ENCODE measurements at regions not wholly inside any gene's neighbourhood (a gene's known extent, or its start where the extent isn't known, plus 50 kb on each side); places are given as distances from the start of the nearest gene placed in this dataset.
"Not testable (repeated sequence)": the region's sequence is repeated elsewhere in the genome, so short reads cannot be mapped to it uniquely, and the experiment has no call there.

DNA sequence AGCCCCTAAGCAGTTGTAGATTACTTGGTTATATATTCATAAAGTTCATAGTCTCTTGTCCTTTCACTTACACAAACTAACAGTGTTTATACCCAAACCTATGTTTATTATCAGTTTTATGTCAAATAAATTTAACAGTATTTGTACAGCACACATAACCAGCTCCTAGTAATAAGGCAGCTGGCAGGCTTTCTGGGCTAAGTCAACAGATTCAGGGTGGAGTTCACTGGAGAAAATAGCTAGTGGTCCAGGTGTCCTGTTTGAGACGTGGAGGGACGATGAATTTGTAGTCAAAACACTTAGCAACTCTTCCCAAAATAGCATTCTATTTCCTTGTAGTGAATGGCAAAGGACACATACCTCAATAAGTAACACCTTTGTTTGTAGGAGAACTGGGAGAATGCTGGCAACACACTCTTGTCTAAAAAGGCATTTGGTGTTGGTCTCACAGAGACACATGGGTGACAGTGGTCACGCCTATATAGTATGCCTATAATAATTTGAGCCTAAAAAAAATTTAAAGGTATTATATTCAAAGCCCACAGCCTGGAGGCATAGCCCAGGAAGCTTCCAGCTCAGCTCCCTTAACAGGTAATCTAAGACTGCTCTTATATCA, 156.4 kb upstream of the CARMIL1 start:
- H3K4me1 Mint-ChIP-seq (ENCODE audit: low read depth), result peaks cover 43% of the 10 kb centered on the region
- H3K36me3 Mint-ChIP-seq (ENCODE audit: low read depth), result peaks cover 82% of the 10 kb centered on the region
- DNase-seq, result no peak
- H3K4me3 Mint-ChIP-seq, result no peak overlapping the region
- H3K27ac Mint-ChIP-seq, result peak overlapping the region; percentile 18
- H3K9me3 Mint-ChIP-seq, result peaks cover 1% of the 10 kb centered on the region
- H3K27me3 Mint-ChIP-seq, result no peaks in the 10 kb centered on the region

DNA sequence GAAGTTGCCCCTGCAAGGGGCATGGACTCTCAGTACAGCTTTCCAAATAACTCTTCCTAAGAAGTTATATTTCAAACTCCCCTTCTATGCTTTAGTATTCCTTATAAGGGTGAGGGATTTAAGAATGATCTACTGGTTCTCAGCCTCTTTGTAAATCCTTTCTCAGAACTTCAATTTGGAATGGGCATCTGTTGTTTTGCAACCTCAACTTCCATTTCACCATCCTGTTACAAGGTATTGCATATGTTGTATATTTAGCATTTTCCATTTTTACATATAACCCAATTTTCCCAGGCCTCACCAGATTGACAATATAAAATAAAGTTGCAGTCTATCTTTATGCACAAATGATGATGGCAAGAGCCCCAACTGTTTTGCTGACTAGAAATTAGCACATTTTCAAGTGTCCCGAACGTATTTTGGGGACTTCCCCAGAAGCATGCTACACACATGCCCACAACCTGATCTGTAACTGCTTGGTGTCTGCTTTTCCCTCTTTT, 154.9 kb upstream of the CARMIL1 start:
- Mint-ChIP-seq H3K4me3 (no peak overlapping the region), H3K9me3 (no peaks in the 10 kb centered on the region), H3K4me1 (ENCODE audit: low read depth) (peaks cover 39% of the 10 kb centered on the region), H3K27ac (no peak overlapping the region), H3K27me3 (no peaks in the 10 kb centered on the region), H3K36me3 (ENCODE audit: low read depth) (peaks cover 82% of the 10 kb centered on the region)
- no peak for DNase-seq

DNA sequence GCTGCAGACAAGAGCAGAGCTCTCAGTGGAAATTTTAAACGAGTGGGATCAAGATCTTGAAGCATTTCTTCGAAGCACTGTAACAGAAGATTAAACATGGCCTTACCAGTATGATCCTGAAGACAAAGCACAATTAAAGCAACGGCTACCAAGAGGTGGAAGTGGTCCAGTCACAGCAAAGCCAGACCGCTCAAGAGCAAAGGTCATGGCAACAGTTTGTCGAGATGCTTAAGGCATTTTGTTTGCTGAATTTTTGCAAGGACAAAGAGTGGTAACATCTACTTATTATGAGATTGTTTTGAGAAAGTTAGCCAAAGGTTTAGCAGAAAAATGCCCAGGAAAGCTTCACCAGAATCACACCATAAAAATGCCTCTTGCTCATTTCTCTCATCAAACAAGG, 153.4 kb upstream of the CARMIL1 start:
- H3K4me3 Mint-ChIP-seq, result no peak overlapping the region
- H3K27ac Mint-ChIP-seq, result no peak overlapping the region
- DNase-seq, result no peak
- no peaks in the 10 kb centered on the region for H3K27me3 Mint-ChIP-seq
- peaks cover 39% of the 10 kb centered on the region for H3K4me1 Mint-ChIP-seq (ENCODE audit: low read depth)
- H3K9me3 Mint-ChIP-seq, result no peaks in the 10 kb centered on the region
- peaks cover 85% of the 10 kb centered on the region for H3K36me3 Mint-ChIP-seq (ENCODE audit: low read depth)

DNA sequence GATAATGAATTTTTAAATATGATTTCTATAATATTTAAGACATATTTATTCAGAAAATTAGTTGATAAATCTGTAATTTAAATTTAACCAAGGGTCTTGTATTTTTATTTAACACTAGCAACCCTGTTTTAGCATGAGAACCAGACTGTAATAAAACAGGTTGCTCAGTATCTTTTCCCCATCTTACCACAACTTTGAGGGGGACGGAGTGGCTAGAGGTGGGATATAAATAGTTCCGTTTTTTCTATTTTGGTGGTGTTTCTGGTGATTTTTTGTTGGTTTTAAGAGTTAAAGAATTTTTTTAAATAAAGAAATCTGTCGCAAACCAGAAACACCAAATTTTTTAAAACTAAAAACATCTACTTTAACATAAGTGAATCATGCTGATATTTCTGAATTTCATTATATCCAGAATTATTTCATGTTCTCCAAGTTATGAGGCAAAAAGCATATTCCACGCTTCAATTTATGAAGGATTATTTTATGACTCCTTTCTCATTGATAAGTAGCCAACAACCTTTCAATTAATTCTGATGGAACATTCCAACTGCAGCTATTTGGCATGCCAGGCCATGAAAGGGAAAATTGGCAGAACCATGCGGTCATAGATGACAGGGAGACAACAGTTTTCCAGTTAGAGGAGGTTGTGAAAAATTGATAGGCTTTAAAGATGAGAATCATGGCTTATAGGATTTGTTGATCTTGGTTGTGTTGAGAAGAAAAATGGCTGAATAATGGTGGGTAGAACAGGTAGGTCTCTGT, 151.9 kb upstream of the CARMIL1 start:
- H3K4me3 Mint-ChIP-seq, result no peak overlapping the region
- no peak overlapping the region for H3K27ac Mint-ChIP-seq
- H3K36me3 Mint-ChIP-seq (ENCODE audit: low read depth), result peaks cover 82% of the 10 kb centered on the region
- peaks cover 45% of the 10 kb centered on the region for H3K4me1 Mint-ChIP-seq (ENCODE audit: low read depth)
- DNase-seq, result no peak
- H3K27me3 Mint-ChIP-seq, result no peaks in the 10 kb centered on the region
- no peaks in the 10 kb centered on the region for H3K9me3 Mint-ChIP-seq

DNA sequence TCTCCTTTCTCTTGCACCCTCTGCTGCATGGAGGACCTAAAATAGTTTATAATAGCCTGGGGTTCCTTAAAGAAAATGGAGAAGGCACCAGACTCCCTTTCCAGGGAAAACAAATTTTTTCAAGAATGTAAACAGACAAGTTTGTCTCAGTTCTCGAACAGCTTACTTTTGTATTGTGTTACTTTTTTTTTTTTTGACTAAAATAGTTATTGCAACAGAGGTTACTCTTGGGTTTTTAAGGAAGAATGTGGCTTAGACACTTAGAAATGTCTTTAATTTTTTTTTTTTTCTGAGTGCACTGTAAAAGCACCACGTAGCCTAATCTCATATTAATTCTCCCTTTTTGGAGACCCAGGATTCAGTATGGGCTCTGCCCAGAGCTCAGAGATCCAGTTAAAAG, 148.7 kb upstream of the CARMIL1 start:
- H3K27me3 Mint-ChIP-seq, result no peaks in the 10 kb centered on the region
- peaks cover 87% of the 10 kb centered on the region for H3K36me3 Mint-ChIP-seq (ENCODE audit: low read depth)
- H3K4me1 Mint-ChIP-seq (ENCODE audit: low read depth), result peaks cover 58% of the 10 kb centered on the region
- no peak for DNase-seq
- H3K9me3 Mint-ChIP-seq, result peaks cover 10% of the 10 kb centered on the region
- no peak overlapping the region for H3K27ac Mint-ChIP-seq
- no peak overlapping the region for H3K4me3 Mint-ChIP-seq

DNA sequence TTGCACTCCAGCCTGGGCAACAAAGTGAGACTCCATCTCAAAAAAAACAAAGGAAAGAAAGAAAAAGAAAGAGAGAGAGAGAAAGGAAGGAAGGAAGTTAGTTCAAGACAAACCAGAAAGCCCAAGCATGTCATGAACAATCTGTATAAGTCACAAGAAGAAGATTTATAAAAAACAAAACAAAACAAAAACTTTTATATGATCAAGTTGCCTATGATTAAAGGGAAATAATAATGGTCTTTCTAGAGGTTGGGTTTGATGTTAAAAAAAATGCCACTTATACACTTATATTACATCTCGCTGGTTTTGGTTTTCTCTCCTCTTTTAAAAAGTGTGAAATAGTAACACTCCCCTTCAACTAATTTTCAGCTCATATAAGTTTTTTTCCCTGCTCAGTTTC, 146.2 kb upstream of the CARMIL1 start:
- Mint-ChIP-seq H3K36me3 (ENCODE audit: low read depth) (peaks cover 95% of the 10 kb centered on the region), H3K27me3 (no peaks in the 10 kb centered on the region), H3K4me1 (ENCODE audit: low read depth) (peaks cover 59% of the 10 kb centered on the region), H3K27ac (peak overlapping the region; percentile 67), H3K9me3 (peaks cover 10% of the 10 kb centered on the region), H3K4me3 (peak overlapping the region; percentile 43)
- no peak for DNase-seq

DNA sequence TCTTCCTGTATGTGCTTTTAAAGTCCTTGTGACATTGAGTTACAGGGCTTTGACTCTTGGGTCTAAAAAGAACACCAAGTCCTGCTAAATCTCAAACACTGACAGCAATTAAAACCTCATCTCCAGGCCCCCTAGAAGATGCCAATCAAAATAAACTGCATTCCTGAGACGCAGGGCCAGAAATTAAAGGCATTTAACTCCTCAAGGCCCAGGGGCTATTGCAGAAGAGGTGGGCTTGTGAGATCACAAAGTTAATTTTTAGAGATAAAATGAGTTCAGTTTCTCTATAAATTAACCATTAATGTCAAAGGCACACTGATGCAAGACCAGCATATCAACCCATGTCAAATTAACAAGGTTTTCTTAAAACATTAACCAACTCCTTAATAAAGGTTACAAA, 145.6 kb upstream of the CARMIL1 start:
- H3K27me3 Mint-ChIP-seq, result no peaks in the 10 kb centered on the region
- H3K36me3 Mint-ChIP-seq (ENCODE audit: low read depth), result peaks cover 89% of the 10 kb centered on the region
- H3K4me1 Mint-ChIP-seq (ENCODE audit: low read depth), result peaks cover 62% of the 10 kb centered on the region
- H3K4me3 Mint-ChIP-seq, result peak overlapping the region; percentile 43
- DNase-seq, result no peak
- H3K9me3 Mint-ChIP-seq, result peaks cover 10% of the 10 kb centered on the region
- H3K27ac Mint-ChIP-seq, result no peak overlapping the region

DNA sequence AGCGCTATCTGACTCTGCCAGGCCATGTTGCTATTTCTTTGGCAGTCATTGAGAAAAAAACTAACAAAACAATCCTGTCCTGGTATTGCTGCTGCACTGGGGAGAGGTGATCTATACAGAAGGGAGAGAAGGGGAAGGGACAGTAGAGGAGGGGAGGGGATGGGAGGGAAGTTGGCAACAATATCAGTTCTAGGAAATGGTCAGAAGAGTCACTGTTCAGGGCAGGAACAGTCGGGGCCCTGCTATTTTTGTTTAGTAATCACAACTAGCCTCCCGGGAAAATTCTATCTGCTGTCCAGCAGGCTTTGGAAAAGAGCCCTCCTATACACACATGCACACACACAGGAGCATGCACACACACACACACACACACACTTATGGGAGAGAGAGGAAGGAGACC, 142.3 kb upstream of the CARMIL1 start:
- Mint-ChIP-seq H3K27me3 (no peaks in the 10 kb centered on the region), H3K27ac (peak overlapping the region; percentile 100), H3K9me3 (peaks cover 10% of the 10 kb centered on the region), H3K4me3 (peak overlapping the region; percentile 91), H3K36me3 (ENCODE audit: low read depth) (peaks cover 62% of the 10 kb centered on the region), H3K4me1 (ENCODE audit: low read depth) (peaks cover 54% of the 10 kb centered on the region)
- DNase-seq, result peak; percentile 41

DNA sequence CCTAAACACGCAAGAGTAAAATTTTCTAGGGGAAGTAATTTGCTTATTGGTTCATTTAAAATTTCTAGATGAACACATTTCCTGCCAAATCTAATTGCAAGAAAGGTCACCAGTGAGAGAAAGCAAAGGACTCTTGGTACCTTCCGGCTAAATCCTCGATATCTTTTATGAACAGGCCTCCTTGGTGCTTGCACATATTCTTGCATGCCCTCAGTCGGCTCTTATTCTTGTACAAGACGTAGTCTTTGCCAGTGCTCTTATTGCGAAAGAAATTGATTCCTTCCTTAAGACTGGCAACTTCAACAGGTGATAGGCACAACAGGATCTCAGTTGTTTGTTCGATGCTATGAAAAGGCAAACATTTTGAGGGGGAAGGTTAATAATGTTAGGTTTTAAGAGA, 141.7 kb upstream of the CARMIL1 start:
- DNase-seq, result no peak
- peaks cover 10% of the 10 kb centered on the region for H3K9me3 Mint-ChIP-seq
- H3K36me3 Mint-ChIP-seq (ENCODE audit: low read depth), result peaks cover 57% of the 10 kb centered on the region
- peaks cover 49% of the 10 kb centered on the region for H3K4me1 Mint-ChIP-seq (ENCODE audit: low read depth)
- peak overlapping the region; percentile 100 for H3K27ac Mint-ChIP-seq
- peak overlapping the region; percentile 91 for H3K4me3 Mint-ChIP-seq
- H3K27me3 Mint-ChIP-seq, result no peaks in the 10 kb centered on the region

DNA sequence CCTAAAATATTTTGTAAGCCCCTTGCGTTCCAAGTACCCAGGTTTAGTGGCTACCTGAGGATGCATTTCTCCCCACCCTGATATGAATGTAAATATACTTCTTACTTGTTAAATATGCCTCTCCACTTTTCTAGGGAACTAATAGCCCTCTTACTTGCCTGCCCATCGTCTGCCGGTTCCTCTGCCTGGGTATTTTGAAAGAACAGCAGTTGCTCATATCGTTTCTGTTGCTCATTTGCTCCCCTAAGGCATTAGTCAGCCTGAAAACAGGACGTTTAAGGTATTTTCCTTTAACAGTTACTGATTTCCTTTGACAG, 141.3 kb upstream of the CARMIL1 start:
- Mint-ChIP-seq H3K4me3 (peak overlapping the region; percentile 91), H3K4me1 (ENCODE audit: low read depth) (peaks cover 48% of the 10 kb centered on the region), H3K27ac (peak overlapping the region; percentile 100), H3K27me3 (no peaks in the 10 kb centered on the region), H3K9me3 (peaks cover 7% of the 10 kb centered on the region), H3K36me3 (ENCODE audit: low read depth) (peaks cover 53% of the 10 kb centered on the region)
- no peak for DNase-seq

DNA sequence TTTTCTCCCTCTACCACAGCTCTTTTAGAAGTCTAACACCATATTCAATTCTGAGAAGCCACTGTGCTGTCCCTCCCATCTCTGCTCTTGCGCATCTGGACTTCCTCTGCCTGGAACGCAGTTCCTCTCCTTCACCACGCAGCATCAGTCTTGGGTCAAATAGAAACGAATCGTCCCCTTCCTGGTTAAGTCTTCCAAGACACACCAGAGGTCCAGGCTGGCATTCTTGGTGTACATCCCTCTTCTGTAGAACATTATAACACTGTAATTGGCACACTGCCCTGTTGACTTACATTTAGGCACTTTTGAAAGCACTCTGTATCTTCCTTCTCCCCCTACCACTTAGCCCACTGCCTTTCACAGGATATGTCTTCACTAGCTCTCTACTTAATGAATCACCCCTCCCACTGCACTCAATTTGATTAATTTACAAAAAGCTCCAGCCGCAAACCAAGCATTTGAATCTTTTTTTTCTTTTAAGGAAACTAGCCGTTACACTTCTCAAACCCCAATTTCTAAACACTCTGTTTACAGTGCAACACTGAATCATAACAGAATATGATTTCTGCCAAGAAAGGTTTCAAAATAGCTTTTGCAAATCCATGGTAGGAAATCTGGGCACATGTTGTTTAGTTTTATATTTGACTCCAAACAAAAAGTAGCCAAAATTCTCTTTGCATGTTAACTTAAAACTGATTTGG, 140.8 kb upstream of the CARMIL1 start:
- Mint-ChIP-seq H3K4me3 (peak overlapping the region; percentile 91), H3K27ac (peak overlapping the region; percentile 100), H3K9me3 (peaks cover 4% of the 10 kb centered on the region), H3K27me3 (no peaks in the 10 kb centered on the region), H3K4me1 (ENCODE audit: low read depth) (peaks cover 45% of the 10 kb centered on the region), H3K36me3 (ENCODE audit: low read depth) (peaks cover 48% of the 10 kb centered on the region)
- DNase-seq, result peak; percentile 76

DNA sequence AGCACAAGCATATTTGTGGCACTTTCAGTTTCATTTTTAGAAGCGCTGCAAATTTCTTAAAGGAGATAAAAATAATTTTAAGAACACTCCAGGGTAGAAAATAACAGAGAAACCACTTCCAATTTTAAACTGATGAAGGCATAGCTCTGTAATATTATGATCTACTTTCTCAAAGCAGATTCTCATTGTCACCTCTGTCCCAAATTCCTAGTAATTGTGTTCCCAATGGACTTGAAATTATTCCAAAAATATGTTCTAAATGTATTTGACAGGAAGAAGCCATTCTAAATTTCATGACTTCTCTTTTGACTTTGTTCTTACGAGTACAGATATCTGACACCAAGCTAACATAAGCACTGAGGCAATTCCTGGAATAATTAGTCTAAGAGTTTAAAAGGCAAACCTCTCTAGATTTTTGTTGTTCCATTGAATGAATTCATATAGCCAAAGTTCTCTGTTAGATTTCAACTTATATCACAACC, 140.2 kb upstream of the CARMIL1 start:
- peaks cover 2% of the 10 kb centered on the region for H3K9me3 Mint-ChIP-seq
- H3K27me3 Mint-ChIP-seq, result no peaks in the 10 kb centered on the region
- peaks cover 41% of the 10 kb centered on the region for H3K4me1 Mint-ChIP-seq (ENCODE audit: low read depth)
- peak overlapping the region; percentile 100 for H3K27ac Mint-ChIP-seq
- H3K36me3 Mint-ChIP-seq (ENCODE audit: low read depth), result peaks cover 42% of the 10 kb centered on the region
- H3K4me3 Mint-ChIP-seq, result peak overlapping the region; percentile 91
- no peak for DNase-seq

DNA sequence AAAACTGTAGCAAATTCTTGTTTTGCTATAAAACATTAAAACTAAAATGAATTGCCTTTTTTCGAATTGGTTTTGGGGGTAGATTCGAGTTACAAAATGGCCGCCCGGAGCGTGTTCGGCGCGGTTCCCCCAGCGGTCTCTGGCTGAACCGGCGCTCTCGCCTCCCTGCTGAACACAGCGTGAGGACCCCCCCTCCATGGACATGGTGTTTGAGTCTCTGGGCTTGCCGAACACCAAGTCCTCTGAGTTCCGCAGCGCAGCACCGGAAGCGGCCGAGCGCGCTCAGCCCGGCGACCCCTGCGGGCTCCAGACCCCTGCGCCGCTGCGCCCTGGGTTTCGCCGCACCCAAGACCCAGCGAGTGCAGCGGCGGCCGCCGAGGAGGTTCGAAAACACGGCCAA, 139.6 kb upstream of the CARMIL1 start:
- peaks cover 36% of the 10 kb centered on the region for H3K36me3 Mint-ChIP-seq (ENCODE audit: low read depth)

DNA sequence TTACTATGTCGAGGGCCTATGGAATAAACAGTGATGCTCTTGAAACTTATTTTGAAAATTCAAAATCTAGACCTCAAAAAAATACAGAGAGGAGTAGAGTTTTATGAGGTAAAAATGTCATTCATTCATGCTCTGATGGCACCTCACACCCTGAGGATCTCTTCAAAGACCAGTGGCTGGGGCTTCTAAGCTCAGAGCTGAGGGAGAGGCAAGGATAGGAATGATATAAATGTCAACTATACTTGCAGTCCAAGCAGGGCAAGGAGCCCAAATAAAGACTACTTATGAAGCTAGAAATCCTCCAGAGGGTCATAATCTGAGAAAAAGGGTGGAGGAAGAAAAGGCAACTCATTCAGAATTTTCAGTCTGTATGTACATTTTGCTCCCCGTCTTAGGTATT, 136.7 kb upstream of the CARMIL1 start:
- Mint-ChIP-seq H3K27me3 (no peaks in the 10 kb centered on the region), H3K4me1 (ENCODE audit: low read depth) (peaks cover 42% of the 10 kb centered on the region), H3K27ac (no peak overlapping the region), H3K36me3 (ENCODE audit: low read depth) (peaks cover 7% of the 10 kb centered on the region), H3K9me3 (no peaks in the 10 kb centered on the region), H3K4me3 (no peak overlapping the region)
- no peak for DNase-seq

More for the DNA sequence above, 139.6 kb upstream of the CARMIL1 start:
- not testable (repeated sequence) for H3K27me3 Mint-ChIP-seq, H3K4me3 Mint-ChIP-seq, H3K9me3 Mint-ChIP-seq, DNase-seq
- Mint-ChIP-seq H3K4me1 (ENCODE audit: low read depth) (peaks cover 39% of the 10 kb centered on the region), H3K27ac (peak overlapping the region; percentile 100)

DNA sequence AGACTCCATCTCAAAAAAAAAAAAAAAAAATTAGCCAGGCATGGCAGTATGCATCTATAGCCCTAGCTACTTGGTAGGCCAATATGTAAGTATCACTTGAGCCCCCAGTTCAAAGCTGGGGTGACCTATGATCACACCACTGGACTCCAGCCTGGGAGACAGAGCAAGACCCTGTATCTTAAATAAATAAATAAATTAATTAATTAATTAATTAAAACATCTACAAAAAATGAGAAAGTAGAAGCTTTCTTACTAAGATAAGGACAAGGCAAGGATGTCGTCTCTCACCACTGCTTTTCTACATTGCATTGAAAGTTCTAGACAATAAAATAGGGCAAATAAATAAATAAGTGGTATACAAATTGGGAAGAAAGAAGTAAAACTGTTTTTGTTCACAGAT, 134.3 kb upstream of the CARMIL1 start:
- H3K4me1 Mint-ChIP-seq (ENCODE audit: low read depth), result peaks cover 30% of the 10 kb centered on the region
- H3K27me3 Mint-ChIP-seq, result no peaks in the 10 kb centered on the region
- no peak overlapping the region for H3K27ac Mint-ChIP-seq
- no peak overlapping the region for H3K4me3 Mint-ChIP-seq
- DNase-seq, result no peak
- peaks cover 10% of the 10 kb centered on the region for H3K9me3 Mint-ChIP-seq
- H3K36me3 Mint-ChIP-seq (ENCODE audit: low read depth), result peaks cover 4% of the 10 kb centered on the region
